Non-pigmented ciliary epithelial cell (primary cell): ENCODE measurements at regions not wholly inside any gene's neighbourhood (a gene's known extent, or its start where the extent isn't known, plus 50 kb on each side); places are given as distances from the start of the nearest gene placed in this dataset.

Experiments
- DNase-seq: peaks from one replicate; pipeline ENCODE4 v3.0.0-alpha.2; 2010; ENCODE audit warnings: low read depth

DNA sequence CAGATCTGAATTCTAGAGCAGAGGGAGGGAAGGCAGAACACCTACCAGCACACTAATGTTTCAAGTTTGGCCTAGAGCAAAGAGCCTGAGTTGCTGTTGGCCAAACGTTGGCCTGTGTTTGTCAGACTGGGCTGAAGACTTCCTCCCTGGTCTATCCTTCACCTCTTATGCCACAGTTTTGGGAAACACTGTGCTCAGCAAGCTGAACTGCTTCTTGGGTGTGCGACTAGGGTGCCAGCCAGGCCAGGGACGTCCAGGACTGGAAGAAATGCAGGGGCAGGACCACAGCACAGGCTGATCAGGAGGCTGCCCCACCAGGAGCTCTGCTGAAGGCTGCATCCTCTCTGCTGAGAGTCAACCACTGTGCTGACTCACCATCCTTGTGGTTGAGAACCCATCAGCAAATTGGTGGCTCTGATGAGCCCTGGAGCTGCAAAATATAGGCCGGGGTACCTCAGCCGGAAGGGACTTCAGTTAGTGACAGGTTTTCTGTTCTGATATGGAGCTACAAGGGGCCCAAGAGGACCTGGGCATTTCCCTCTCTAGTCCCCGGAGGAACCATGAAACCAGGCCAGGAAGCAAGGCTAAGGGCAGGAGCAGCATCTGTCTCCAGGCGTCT lies 131.6 kb upstream of the RASGRP1 start:
- no peak for DNase-seq

DNA sequence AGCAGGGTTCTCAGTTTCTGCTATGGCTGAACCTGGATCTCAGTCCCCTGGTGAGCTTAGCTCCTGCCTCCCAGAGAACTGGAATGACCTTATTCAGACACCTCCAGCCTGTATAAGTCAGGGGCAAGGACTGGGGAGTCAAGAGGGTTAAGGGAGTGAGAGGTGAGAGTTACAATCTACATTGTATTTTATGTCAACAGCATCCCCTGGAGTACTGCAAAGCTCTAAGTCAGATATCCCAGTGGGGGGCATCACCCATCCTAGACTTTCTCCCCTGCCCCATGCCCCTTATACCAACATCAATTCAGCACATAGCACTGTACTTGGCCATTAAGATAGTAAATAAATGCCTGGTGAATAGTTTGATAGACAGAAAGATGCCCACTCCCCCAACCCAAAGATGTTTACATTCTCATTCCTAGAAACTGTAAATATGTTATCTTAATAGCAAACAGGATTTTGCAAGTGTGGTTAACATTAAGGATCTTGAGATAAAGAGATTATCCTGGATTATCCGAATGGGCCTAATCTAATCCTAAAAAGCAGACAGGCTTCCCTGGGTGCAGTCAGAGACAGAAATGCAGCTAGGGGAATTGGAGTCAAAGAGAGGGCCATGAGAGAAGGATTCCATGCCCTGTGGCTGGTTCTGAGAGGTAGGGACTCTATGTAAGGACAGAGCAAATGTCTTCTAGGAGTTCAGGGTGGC lies 132.3 kb upstream of the RASGRP1 start:
- DNase-seq: no peak

DNA sequence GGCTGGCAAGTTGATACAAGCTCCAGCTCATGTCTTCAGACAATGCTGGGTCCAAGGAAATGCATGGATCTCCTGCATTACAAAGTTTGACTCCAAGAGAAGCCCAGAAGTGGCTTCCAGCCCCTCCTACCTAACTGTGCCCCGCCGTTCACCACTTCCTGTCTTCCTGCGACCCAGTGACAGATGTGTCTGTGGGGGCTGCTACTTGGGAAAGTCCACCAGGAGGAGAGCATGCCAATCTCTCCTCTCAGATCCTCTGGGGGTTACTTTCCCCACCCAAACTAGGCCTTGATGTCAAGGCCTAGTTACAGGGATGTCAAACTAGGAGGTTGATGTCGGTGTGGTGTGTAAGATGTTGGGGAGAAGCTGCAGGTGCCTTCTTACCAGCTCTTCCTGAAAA lies 133.6 kb upstream of the RASGRP1 start:
- no peak for DNase-seq

DNA sequence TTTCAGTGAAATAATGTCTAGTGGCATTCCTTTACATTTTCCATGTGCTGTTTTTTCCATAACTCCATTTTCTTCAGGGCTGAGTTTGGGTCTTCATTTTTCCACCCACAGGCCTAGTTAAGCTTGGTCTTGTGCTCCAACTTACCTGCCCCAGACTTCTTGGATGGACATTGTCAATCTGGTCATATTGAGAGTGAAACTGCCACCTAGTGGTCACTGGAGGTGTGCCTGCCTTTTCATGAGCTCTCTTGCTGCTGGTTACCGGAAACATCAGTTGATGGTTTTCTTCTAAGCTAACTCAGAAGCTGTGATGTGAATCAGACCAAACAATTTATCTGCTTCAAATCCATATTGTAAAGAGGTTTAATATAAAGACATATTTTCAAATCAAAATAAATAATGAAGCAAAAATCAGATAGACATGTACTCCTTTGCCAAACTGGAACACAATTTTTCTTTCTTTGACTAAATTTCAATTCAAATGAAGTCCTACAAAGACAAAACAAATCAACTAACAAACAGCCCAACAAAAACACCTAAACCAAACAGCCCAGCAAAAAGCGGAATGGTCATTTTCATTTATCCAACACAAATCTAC lies 135.1 kb upstream of the RASGRP1 start:
- no peak for DNase-seq

DNA sequence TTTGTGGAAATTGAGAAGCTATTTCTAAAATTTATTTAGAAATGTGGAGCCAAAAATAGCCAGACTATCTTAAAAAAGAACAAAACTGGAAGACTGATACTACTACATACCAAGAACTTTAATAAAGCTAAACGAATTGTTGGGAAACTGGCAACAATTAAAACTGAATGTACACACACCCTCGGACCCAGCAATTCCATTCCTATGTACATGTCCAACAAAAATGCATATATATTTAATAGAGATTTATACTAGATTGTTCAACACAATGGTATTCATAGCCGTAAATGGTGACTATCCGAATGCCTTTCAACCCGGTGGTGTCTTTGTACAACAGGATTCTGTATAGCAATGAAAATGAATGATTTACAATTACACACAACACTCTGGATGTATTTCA lies 136.5 kb upstream of the RASGRP1 start:
- DNase-seq: no peak

DNA sequence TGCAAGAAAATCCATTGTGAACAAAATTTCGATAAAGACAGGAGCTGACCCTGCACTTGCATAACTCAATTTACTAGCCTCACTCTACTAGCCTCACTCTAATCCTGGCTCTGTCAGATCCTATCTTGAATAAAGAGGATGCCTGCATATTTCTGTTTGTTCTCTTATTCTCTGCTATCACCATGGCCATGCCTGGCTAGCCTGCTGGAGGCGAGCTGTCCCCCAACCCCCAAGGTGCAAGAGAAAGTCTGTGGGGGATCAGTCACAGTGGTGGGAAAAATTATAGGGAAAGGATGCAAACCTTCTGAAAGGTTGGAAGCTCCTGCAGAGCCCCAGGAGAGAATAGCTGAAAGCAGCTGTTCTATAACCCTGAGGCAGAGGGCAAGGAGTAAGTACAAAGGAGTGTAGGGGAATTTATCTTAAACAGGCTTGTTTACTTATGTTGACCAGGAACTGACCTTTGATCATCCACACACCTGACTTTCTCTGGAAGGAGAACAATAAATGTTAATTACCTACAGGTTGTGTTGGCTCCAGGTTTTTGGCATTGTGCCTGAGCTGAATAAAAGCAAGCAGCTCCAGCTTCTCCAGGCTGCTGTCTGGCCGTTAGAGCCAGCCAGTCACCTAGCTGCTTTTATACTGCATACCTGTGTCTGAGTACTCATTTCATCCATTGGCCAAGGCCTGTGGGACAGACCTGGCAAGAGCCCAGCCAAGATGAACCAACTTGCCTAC lies 137.7 kb upstream of the RASGRP1 start:
- DNase-seq: no peak

DNA sequence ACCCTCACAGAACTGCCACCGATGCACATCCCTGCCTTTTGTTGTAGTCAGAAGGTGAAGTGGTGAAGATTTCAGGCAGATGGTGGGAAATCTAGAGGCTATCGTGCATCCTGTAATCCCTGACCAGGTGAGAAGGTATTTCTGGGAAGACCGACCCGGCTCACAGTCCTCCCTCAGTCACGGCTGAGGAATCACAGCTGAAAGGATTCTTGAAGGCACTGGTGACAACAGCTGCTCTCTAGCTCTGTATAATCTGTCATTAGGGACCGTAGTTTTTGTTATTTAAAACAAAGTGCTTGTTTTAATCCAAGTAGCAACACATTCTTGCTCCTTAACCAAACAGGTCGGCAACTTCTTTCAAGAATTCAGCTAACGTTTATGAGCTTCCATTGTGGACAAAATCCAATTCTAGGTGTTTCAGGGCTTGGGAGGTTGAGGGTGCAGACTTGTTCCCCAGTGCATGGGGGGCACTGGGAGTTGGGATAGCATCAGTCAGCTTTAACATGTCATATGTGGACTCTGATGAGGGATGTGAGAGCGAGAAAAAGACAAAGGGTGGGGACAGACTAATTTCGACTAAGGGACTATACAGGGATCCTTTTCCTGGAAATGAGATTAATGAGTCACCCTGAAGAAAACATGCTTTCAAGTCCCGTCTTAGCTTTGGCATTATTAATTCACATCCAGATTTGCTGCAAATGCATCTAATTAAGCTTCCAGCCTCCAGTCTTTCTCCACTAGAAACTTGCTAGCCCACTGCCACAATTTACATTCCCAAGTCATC lies 141.0 kb upstream of the RASGRP1 start:
- no peak for DNase-seq

DNA sequence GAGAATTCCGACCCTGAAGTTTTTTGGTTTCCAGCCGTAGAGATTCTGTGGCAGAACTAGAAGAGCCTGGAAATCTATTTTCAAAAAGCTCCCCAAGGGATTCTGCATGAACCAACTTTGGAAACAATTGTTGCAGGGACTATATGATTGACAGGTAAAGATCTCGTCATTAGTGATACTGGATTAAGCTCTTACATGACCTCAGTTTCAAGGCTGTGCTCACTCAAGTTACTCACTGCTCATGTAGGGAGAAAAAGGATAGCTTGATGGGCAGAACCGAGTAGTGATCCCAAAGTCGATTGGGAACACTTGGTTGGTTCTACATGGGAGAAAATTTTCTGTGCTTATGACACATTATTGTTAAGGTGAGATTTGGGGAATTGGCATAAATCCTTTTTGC lies 142.3 kb upstream of the RASGRP1 start:
- DNase-seq: no peak

DNA sequence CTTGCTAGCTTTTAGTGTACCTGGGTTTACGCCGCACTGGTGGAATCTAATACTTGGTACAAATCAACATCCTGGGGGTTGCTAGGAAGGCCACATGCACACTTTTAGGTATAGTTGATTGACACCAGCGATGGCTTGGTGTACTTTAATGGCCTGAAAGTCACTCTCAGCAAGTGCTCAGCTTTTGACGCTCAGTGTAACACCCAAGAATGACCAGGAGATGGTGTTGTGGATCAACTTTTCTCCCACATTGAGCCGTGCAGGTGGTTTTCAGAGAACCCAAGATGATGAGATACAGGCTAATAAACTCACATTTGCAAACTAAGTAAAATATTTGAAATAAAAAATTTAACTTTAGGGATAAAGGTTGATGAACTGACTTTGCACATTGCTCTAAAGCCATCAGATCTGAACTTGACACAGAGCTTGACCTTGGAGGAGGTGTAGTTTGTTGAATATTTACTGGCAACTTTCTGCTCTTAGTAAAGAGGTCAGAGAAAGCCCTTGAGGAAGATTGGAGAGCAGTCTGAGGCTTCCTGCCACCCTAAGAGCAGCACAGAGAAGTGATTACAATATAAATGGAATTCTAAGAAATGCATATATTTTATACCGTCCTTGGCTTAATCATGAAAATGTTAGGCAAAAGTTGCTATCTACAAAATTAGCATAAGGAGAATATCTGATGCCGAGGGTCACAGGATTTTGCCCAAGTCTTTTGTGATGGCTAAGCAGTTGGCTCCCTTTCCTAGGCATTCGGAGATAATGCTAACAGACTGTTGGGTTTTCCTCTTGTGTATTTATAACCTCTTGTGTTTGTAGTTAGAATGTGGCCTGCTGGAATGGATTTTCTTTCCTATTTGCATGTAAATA lies 143.4 kb upstream of the RASGRP1 start:
- no peak for DNase-seq

DNA sequence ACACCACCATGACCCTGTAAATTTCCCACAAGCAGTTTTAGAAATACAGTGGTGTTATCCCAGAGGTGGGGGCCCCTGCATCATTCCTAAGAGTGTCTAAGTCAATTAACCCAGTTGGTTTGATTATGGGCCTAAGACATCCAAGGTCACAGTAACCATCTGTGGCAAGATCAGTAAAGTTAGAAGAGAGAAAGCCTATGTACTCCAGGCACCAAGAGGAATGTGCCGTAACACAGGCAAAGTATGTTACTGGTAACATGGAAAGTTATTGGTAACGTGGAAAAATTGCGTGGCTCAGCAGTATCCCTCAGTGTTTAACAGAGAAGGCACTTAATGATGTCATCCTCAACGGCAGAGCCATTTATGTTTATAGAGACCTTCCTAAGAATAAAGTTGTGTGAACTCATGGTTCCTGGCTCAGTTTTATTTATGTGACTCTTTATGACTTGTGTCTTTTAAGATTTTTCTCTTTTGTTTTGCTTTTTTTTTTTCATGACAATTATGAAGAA lies 144.1 kb upstream of the RASGRP1 start:
- no peak for DNase-seq

DNA sequence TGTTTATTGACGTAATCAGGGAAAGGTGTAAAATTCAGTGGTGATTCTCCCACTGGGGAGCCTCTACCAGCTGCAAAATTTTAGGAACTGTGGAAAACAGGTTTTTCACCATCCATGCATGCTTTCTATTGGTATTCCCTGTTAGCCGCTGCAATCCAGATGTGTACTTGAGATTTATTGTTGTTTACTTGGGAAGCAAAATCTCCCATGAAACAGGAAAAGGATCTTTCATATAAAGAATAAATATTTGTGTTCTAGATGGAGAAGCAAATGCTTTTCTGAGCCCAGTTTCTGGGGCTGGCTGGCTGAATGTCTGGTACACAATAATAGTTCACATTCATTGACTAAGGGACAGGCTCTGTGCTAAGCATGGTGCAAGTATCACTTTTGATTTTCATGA lies 144.6 kb upstream of the RASGRP1 start:
- DNase-seq: no peak

DNA sequence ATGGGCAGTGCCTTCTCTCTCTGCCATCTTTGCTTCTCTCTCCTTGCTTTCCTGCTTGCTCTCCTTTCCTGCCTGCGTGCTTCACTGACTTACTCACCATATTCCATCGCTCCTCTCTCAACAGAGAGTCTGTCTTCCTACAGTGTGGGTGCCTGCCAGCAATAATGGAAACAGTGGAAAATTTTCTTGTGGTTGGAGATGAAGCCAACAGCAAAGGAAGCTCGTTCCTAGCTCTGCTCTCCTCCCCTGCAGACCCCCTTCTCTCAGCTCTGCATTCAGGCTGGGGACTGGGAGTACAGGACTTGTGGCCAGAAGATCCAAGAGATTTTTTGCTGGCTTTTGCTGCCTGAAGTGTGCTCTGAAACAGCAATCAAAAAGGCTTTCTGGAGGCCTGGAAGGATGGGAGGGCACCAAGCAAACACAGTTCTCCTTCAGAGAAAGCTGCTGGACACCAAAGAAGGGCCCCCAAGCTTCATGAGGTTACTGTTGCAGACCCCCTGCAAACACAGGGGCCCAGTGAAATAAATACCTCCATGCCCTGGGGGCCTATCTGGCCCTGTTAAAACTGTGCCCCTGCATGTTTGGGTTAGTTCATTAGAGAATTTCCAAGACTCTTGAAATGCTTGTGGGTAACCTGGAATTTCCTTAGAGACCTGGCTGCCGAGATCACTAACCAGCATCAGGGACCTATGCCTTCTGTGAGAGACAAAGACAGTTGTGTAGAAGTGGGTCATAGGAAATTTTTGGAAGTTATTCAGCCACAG lies 149.9 kb upstream of the RASGRP1 start:
- peak; percentile 93 for DNase-seq

DNA sequence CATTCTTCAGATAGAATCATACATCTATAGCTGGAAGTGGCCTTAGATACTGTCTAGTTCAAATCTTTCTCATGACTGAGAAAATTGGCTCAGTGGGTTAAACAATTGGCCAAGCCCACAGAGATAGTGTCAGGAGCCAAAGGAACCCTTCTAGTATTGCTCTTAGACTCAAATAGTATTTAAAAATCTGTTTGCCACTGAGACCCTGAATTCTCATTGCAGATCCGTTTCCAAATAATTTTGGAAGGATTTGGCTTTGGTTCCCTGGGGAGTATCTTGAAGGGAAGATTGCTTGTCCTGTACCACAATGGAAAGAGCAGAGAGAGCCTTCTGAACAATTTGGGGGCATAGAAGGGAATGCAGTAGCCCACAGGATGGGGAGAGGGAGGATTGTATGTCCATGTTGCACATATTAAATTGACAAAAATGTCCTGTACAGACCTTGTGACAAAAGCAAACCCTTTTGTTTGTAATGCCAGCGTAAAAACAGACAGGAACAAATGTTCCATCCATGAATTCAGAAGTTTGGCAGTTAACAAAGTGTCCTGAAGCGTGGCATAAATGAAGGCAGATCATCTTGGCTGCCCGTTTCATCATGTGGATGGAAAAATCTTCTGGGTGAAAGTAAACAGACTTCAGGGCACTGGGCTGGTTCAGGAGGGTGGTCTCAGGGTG lies 156.4 kb upstream of the RASGRP1 start:
- no peak for DNase-seq

DNA sequence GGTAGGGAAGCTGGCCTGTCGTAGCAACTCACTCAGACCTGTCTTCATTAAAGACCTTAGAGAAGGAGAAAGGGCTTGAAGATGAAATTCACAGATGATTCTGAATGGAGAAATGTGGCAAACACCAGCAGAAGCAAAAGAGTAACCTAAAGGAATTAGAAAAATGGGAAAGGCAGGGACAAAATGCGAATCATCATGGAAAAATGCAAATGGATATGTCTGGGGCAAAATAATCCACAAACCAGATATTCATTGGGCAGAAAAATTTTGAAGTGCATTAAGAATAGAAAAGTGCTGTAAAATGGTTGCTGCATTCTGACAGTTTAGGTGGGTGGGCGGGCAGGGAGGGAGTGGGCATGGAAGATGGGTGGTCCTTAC lies 156.9 kb upstream of the RASGRP1 start:
- no peak for DNase-seq

DNA sequence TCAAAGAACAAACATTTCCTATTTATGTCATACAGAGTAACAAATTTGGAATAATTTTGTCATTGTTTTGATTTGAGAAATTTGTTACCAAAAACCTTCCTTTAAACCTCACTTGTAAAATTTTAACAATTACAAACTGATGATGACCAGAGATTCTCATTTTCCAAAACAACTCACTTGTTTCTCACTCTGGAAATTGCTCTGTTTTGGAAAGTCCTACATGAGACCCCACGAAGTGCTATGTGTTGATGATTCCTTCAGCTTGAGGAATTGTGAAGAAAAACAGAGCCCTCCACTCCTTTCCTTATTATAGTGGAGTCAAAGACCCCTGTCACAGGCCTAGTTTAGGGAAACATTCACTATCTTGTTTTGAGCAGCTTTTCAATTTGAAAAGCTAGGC lies 157.6 kb upstream of the RASGRP1 start:
- no peak for DNase-seq

DNA sequence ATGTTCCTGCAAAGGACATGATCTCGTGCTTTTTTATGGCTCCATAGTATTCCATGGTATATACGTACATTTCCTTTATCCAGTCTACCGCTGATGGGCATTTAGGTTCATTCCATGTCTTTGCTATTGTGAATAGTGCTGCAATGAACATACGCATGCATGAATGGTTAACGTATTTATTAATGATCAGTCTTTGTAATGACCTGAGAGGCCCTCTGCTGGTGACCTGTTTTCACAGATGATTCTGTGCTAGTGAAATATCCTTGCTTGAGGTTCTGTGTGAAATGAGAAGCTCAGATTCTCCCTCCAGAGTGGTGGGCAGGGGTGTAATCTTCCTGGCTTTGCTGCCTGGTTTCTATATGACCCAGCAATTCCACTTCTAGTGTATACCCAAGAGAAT lies 160.2 kb upstream of the RASGRP1 start:
- DNase-seq: no peak

DNA sequence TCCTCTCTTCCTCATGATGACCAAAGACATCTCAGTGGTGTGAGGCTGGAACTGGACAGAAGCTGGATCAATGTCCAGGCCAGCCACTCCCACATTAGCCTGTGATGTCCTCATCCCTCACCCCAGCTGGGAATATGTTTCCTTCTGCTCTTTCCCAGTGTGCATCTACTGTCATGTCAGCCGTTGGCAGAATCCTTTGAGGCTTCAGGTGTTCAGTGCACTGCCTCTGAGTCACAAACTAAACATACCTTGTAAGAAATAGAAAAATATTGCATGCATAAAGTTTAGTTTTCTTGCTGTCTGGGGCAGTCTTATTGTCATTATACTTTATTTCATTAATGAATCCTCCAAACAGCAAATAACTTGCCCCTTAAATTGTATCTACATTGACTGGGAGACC lies 161.6 kb upstream of the RASGRP1 start:
- DNase-seq: no peak

DNA sequence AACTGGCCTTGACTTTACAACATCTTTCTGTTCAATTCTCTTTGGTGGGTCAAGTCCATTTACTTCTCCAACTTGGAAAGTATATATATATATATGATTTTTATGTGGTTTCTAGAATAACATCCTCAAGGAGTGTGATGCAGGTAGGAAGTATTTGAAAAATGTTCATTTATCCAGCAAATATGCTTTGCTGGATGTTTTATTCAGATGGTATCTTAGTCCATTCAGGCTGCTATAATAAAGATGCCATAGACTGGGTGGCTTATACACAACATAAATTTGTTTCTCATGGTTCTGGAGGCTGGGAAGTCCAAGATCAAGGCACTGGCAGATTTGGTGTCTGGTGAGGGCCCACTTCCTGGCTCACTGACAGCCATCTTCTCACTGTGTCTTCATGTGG lies 168.7 kb upstream of the RASGRP1 start:
- DNase-seq: no peak

DNA sequence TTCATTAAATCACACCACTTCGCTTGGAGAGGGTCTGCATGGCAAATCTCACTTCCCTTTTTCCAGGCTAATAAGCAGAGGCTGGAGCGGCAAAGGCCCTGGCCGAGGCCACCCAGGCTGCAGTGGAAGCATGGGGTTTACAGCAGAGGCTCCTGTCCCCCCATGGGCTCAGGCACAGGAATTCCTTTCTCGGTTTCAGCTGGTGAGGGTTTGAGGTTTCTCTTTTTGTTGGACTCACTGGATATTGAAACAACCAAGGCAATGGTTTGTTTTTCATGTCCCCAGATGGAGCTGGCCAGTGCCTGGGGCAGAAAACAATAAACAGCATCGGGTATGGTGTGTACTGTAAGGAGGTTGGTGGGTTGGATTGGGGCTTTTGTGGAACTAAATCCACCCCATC lies 175.6 kb upstream of the RASGRP1 start:
- no peak for DNase-seq

DNA sequence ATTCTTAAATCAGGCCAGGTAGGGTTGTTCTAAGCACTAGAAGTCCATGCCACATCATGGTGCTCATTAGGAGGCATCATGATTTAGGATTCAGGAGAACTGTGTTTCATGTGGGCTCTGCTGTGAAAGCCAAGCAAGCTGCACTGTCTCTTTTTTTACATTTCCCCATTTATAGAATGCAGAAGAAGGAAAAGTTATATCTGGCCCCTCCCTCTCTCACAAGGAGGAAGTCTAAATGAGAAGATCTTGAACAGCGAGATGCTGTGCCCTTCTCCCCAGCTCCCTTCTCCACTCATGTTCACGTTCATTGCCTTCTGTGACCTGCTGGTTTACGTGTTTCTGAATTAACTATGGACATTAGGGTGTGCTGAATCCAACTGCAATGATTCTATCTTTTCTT lies 178.5 kb upstream of the RASGRP1 start:
- no peak for DNase-seq
